Activated CD4-positive, CD25-positive, alpha-beta regulatory T cell treated with anti-CD3 and anti-CD28 coated beads, Interleukin-2, amount 50 U/mL, for 72 hours (primary cell): ENCODE measurements at regions not wholly inside any gene's neighbourhood (a gene's known extent, or its start where the extent isn't known, plus 50 kb on each side); places are given as distances from the start of the nearest gene placed in this dataset.
A peak's percentile ranks its signal among the peaks of the same experiment; 100 is the strongest.

Source experiments
- DNase-seq: peaks from one replicate; pipeline ENCODE4 v3.0.0; 2021

- DNase-seq = no peak
Measured at GRCh38 chr11:19558189-19558986, 154.2 kb upstream of the NAV2 start.

DNA sequence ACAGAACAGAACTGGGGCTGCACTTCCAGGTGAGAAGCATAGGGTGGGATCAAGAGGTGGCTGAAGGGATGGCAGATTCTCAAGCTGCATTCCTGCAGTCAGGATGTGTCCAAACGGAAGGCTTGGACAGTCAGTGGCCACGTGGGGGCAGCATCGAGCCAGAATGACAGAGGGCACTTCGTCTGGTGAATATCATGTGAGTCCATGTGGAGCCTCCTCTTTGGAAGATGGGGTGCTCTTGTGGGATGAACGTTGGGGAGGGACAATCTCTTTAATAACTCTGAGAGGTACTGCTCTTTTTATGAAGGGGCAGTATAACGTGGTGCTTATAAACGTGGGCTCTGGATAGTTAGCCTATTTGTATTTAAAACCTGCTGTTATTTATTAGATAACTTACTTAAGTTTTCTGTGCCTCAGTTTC, 154.9 kb upstream of the NAV2 start:
- peak; percentile 71 for DNase-seq

- DNase-seq = no peak
Measured at GRCh38 chr11:19557185-19557584, 155.5 kb upstream of the NAV2 start.

GRCh38 chr11:19555266-19555665, 157.4 kb upstream of the NAV2 start:
- no peak for DNase-seq

GRCh38 chr11:19553683-19554333, 158.8 kb upstream of the NAV2 start:
- peak; percentile 75 for DNase-seq

DNA sequence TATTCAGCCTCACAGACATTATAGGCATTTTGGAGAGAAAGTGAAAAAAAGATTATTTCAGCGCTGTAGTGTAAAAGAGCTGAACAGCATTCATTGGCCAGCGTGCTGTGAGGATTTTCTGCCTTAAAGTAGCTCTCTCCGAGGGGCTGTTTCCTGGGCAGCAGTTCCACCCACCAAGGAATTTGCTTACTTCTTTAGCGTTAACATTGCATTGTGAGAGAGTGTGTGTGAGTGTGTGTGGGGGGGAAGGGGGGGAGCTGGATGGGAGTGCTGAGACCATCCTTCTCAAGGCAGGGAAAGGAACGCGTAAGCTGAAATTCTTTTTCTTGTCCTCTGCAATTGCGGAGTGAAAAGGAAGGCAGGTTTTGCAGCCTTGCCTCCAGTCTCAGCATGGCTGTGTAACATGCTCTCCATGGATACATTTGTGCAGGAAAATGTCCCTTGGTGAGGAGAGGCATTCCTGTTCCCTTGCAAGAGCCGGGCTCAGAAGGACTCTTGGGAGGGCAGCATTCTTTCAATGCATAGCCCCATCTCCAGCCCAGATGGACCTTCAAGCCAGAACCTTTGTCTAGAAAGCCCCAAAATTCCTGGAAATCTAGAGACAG, 159.9 kb upstream of the NAV2 start:
- DNase-seq = no peak

- no peak for DNase-seq
Measured at GRCh38 chr11:19552161-19552560, 160.5 kb upstream of the NAV2 start.

DNA sequence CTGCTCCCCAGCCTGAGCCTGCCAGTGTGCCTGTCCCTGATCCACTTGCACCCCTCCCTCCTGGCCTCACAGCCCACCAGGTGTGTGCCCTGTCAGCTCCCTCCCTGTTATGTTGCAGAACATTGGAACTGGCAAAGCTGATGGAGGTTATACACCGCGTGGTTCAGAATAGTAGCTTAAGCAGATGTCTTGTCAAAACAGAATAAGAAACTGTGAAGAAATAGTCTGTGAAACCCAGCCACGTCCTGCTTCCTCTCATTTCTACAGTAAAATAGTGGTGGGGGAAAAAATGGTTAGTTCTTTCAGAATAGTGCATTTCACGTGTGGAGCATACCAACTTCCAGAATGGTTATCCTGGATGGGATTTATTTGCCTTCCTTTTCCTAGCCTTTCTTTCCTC, 161.2 kb upstream of the NAV2 start:
- no peak for DNase-seq

DNA sequence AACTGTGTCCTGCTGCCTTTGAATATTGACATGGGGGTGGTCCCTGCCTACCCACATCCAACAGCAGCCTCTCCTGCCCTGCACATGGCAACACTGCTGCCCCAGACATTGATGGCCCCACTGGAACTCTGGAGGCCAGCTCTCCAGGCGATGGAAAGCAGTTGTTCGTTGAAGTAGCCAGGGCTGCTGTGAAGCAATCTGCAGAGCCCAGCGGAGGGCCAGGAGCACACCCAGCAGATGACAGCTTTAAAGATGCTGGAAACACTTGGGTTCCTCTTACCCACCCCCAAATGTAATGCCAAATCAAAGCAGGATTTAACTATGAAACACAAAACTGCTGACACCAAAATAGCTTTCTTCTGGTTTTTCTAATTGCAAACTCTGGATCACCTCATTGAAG, 165.6 kb upstream of the NAV2 start:
- DNase-seq = no peak

GRCh38 chr11:19546325-19546724, 166.3 kb upstream of the NAV2 start:
- DNase-seq = no peak

GRCh38 chr11:19541521-19542049, 171.1 kb upstream of the NAV2 start:
- no peak for DNase-seq

DNA sequence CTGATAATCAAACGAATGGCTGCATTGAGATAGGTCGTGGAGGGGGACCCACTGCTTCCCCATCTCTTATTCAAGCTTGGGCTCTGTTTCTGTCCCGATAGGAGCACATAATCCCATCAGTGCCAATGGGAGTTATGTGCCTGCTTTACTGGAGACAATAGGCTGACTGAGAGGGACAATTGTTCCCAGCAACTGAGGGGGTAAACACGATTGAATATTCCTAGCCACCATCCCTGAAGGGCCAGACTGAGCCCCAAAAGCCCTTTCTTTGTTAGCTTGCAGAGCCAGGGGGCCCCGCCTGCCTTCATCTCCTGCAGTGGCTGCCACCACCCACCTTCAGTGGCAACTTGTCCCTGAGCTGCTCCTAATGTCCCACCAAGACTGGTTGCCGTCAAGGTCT, 172.8 kb upstream of the NAV2 start:
- no peak for DNase-seq

- DNase-seq = no peak
Measured at GRCh38 chr11:19537803-19538453, 174.7 kb upstream of the NAV2 start.

GRCh38 chr11:19536131-19536530, 176.5 kb upstream of the NAV2 start:
- DNase-seq = no peak

- no peak for DNase-seq
Measured at GRCh38 chr11:19530505-19530904, 182.1 kb upstream of the NAV2 start.

- no peak for DNase-seq
Measured at GRCh38 chr11:19526119-19526518, 186.5 kb upstream of the NAV2 start.

DNA sequence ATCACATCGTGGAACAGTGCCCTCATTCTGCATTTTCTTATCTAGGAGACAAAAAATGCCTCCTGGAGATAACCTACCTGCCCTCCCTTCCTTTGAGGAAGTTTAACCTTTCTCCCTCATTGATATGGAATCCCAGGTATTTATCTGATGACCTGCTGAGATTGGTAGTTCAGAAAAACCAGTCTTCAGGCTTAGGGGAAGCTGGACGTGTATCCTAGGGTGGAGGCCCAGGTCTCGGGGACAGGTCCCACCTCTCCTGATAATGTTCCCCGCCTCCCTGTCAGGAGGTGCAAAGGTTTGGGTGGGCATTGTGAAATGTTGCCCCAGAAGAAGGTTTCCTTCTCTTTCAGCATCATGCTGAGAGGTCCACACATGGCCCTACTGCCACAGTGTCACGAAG, 186.9 kb upstream of the NAV2 start:
- no peak for DNase-seq

DNA sequence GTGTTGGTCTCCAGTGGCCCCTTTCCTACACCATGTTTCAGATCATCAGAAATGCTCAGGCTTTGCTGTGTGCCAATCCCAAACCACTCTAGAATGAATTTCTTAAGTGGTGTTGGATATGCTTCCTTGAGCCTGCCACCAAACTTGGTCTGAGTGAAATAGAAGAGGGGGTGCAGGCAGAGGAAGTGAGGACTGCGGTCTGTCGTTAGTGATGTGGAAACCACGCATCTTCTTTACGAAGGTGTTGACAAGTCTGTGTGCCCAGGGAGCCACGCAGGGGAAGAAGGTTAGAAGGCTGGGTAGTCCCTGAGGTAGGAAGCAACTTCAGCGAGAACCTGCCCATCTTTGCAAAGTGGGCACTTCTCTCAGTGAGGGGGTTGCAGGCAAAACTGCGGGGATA, 187.4 kb upstream of the NAV2 start:
- no peak for DNase-seq

DNA sequence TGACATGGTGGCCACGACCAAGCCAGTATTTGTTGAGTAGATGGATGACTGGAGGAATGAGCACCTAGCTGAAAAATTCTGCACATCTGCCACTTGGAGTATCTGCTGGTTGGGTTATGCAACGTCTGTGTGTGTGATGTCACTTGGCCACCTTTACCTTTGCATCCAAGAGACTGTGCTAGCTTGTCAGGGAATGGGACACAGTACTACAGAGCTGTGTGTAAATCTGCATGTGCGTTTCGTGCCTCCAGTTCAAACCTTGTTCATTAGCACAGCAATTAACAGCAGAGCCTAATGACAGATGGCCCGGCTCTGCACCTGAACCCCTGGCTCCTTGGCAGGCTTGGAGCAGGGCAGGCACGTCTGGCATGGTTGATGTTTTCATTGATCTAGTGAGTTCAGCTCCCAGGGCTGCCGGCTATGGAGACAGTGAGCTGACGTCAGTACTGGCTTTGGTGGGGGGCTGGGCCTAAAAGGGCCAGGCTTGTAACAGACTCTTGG, 188.4 kb upstream of the NAV2 start:
- DNase-seq = no peak

GRCh38 chr11:19520681-19521080, 192.0 kb upstream of the NAV2 start:
- no peak for DNase-seq

DNA sequence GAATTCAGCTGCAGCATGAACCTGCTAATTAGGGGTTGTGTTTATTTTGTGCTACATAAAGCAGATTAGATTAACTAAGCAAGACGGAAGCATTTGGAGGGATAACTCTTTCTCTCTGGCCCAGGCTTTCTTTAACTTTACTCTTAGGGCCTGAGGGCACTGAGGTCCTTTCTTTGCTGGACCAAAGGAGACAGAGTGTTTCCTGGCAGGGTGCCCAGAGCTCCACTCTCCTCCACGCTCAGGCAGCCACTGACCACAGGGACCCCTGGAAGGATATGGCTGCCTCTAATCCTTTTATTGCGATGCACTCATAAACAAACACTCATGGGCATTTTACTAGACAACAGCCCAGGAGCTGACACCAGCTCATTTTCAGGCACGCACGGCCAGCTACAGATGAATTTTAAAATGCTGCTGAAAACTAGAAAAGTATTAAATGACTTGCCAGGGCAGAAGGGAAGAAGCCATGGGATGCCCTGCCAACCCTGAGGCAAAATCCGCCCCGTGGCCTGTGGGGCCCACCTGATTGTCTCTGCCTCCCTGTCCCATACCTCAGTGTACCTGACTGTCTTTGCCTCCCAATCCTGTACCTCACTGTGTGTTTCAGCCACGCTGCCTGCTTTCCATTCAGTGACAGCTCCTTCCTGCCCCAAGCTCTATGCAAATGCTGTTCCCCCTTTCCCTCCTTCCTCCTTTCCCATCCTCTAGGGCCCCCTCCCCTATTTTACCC, 192.6 kb upstream of the NAV2 start:
- no peak for DNase-seq

DNA sequence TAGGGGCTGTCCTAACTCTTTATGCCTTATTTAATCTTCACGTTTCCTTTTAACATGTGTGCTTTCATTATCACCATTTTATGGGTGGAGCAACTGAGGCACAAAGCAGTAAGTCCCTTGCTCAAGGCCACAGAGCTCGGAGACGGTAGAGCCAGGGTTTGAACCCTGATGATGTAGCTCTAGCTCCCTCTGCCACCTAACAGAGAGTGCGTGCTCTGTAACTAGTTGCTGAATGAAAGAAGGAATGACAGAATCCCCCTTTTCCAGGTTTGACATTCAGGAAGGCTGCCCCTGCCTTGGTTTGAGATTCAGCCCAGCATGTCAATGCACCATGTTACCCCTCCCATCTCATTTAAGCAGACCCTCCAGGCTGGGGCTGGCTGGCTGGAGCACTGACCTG, 193.3 kb upstream of the NAV2 start:
- DNase-seq = no peak

DNA sequence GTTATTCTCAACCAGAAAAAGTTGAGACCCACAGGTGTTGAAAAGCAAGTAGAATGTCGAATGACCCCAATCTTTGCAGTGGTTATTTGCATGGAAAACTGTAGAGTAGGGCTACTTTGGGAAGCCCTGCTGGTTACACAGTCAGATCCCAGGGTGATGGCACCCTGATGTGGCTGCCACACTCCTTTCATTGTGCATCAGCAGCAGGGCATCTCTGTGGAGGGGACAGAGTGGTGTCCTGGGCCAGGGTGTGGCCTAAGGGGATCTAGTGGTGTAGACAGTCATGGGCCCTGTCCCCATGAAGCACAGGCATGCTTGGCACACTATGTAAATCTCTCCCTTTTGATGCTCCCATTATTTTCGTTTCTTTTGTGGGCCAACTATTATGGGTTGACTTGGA, 199.4 kb upstream of the NAV2 start:
- no peak for DNase-seq
